ENCODE measurements at regions not wholly inside any gene's neighbourhood (a gene's known extent, or its start where the extent isn't known, plus 50 kb on each side); places are given as distances from the start of the nearest gene placed in this dataset.
"Not testable (repeated sequence)": the region's sequence is repeated elsewhere in the genome, so short reads cannot be mapped to it uniquely, and the experiment has no call there.

DNA sequence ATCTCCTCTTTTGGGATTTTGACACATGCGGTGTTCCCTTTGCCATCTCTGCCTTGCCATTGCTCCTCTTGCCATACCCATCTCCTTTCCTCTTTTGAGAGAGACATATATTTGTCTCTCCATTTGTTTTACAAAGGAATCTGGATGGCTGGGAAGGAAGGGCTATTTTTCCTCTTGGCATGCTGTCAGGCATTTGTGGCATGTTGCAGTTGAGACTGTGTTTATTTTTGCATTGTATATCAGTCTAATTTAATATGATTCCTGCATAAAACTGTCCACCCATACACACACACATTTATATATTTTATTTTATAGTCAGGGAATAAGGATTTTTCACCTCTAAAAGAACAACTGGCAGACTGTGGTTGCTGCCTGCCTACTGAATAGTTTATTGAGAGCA lies 1105.8 kb upstream of the SEMA6A start:
- no peak for DNase-seq

DNA sequence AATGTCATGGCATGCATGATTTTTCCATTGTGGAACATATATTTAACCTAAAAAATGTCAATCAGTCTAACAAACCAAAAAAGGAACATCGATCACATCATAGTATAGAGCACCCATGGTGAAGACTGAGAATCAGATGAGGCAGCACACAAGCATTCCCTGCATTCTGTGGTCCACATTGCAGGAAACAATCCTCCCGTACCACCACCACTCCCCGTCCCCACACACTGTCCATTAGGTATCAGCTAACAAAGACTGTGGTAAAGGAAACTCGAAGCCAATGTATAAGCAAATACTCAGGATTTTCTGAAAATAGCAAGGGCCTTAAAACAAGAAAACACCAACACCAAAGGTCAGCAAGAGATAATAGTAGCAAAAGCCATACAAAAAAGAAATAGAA lies 1104.4 kb upstream of the SEMA6A start:
- DNase-seq = no peak

DNA sequence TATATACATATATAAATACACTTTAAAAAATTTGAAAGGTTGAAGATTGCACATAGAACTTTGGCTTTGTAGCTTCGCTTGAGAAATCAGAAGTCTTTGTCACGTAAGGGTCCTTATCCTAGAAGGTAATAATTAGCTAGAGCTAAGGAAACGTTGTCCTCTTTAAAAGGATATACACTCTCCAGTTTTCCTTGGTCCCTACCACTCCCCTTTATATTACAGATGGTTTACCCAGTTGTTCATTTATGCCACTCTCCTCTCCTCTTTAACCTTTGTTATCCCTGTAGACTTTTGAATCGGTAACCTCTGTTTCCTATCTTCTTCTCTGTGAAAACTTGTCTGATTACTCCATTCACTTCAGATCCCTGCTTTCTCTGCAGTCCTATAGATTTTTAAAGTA lies 1101.0 kb upstream of the SEMA6A start:
- DNase-seq = no peak

DNA sequence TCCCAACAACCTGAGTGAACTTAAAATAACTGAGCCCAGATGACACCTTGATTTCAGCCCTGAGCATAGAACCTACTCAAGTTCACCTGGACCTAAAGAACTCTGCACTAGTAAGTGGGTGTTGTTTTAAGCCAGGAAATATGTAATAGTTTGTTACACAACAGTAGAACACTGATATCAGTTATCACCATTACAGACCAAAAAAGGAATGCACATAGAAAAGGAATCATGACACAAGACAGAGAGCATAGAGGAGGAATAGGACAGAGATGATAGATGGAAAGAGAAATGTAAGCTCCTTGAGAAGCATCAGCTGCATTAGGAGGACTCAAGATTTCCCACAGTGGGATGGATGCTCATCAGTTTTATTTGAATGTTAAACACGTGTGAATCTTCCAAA lies 1096.9 kb upstream of the SEMA6A start:
- no peak for DNase-seq

DNA sequence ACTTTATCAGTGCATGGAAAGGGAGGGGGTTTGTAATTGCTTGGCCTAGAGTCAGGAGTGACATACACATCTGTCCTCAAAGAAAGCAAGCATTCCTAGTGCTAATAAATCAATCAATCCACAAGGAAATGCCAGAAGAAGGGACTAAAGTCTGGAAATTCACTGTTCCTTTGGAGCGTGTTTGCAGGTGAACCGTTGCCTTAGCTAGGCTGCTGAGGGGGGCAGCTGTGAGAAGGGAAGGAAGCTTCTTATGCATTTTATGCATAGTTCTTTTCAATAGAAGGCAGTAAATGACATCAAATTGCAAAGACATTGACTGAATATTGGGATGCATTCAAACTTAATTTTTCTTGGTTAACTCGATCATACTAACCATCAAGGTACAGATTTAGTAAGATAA lies 1092.5 kb upstream of the SEMA6A start:
- no peak for DNase-seq

DNA sequence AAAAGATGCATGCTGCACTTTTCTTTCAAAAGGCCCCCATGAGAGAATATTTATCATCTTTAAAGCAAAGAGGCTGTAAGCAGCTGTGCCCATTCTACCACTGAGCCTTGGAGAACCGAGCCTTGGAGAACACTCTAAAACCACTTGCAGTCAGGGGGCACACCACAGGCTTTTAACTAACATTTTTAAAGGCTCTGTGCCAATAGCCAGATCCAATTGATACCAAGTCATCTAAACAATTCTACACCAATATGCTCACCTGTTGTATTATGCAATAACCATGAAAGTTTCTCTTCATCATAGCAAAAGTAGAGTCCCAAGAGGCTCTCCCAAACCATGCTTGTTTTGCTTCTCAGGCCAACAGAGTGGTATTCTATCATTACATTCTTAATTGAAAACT lies 1090.5 kb upstream of the SEMA6A start:
- DNase-seq = no peak

DNA sequence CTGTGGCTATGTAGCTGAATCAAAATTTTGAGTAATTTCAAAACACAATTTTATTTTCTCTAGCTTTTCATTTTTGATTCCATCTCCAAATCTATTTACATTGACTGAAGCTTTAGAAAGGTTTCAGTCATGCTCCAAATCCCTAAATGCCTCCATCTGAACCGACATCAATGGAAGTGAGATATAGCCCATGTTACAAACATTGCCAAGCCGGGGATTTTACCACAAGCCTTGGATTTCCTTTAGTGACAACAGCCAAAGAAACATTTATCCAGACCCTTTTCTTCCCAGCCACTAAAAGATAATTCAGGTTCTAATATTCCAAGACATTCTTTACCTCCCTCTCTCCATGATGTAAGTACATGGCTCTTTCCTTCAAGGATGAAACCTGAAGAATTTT lies 1087.7 kb upstream of the SEMA6A start:
- no peak for DNase-seq

DNA sequence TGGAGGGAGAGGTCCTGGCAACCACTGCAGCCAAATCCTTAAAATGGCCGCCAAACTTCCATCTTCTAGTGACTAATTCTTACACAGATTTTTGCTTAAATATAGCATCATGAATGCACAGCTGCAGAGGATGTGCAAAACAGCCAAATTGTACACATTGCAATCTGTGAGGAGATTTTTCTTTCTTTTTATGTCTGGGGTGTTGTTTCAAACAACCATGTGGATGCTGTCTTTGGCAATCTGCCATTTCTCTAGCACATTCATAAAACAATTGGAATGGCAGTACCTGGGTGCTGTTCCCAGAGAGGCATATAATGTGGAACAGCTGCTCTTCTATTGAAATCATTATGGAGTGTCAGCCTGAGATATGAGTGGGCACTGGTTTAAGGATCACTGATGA lies 1082.9 kb upstream of the SEMA6A start:
- peak; percentile 58 for DNase-seq

DNA sequence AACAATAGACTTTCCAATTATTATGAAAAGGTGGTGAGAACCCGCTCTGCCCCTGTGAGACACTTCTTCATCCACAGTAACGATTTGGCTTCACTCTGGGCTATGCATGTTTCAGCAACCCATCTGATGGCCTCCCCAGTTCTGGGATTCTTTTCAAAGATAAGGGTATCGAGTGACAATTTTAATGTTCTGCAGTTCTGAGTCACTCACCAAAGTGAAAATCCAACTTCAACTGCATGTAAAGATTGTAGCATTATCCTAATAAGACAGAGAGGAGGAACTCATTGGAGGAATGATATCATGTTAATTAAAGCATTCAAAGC lies 1078.3 kb upstream of the SEMA6A start:
- DNase-seq = no peak

DNA sequence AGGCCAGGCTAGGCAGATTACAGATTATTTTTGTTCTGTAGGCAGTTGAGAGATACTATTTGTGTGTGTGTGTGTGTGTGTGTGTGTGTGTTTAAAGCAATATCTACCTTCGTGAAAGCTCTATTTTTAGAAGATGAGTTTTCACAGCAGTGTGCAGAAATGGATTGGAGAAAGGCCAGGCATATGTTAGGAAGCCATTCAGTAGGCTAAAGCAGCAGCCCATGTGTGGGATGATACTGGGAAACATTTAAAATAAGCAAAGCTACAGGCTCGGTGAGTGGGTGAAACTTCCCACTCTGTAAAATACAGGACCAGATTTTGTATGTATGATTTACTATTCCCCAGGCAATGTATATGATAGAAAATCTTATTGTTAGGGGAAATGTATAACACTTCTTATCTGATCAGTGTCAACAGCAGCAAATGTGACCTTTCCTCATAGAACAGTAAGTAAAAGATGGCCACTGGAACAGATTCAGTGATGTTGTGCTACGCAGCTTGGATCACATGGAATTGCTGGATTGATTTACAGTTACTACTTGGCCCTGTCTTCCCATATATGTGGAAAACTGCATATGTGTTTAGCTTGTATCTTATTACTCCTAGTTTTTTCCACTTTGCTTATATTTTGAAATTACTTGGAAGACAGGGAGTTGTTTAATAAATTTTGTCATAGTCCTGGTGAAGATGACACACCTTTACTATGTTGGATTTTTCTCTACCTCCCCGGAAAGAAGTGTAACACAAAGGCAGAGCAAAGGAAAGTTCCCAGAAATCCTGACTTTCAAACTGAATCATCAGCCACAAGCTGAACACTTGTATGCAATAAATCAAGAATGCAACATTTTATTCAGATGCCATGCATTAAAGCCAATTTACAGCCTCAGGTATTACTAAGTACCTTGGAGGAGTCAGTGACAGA lies 1077.7 kb upstream of the SEMA6A start:
- no peak for DNase-seq

DNA sequence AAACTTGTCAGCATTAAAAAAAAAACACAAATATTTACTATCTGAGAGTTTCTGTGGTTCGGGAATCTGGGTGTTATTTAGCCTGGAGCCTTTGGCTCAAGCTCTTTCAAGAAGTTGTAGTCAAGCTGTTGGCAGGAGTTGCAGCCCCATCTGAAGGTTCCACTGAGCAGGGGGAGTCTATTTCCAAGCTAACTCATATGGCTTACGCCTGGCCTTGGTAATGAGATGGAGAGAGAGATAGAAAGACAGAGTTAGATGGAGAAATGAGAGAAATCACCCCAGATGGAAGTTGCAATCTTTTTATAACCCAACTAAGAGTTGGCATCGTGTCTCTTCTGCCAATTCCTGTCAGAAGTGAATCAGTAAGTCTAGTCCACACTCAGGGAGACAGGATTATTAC lies 1075.2 kb upstream of the SEMA6A start:
- no peak for DNase-seq

DNA sequence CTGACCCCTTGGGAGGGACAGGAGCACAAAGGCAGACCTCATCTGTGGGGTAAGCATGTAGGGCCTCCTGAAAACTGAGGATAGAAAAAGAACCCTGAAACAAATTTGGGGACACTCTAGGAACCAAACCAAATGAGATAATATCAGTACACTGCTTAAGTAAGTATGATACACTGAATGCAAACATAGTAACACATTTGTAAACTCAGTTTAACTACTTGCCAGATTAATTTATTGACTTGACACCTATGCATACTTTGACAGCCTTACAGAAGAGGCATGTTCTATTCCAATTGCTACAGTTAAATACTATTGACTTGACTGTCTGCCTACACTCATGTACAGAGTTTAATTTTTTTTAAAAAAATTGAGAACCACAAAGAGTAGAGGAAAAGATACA lies 1070.8 kb upstream of the SEMA6A start:
- no peak for DNase-seq

DNA sequence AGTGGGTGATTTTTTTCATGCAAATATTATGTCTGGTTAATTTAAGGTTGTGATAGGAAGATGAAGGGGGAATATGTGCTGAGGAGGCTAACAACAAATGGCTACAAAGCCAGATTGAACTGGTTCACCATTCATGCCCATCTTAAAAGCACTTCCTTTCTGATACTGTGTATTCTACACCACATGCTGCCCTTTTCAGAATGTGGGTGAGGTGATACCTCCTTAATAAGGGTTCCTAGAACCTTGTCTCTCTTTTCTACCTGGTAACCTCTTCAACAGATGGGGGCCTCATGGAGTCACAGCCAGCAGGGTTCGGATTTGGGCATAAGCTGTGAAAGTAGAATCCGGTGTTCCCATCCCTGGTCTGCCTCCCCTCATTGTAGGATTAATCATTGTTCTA lies 1064.0 kb upstream of the SEMA6A start:
- DNase-seq = no peak

DNA sequence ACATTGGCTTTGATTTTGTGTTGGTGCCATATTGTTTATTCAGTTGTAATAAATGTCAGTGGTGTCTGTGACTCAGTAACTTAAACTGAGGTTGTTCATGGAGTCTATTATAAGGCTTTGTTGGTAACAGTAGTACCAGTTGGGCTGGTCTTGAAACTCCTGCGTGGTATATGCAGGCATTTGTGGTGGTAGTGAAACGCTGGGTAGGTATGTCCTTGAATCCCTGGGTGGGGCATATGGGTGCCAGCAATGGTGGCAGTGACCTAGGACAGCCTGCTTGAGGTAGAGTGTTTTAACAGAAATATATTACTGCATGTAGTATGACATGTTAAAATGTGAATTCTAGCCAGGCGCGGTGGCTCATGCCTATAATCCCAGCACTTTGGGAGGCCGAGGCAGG lies 1058.5 kb upstream of the SEMA6A start:
- no peak for DNase-seq

DNA sequence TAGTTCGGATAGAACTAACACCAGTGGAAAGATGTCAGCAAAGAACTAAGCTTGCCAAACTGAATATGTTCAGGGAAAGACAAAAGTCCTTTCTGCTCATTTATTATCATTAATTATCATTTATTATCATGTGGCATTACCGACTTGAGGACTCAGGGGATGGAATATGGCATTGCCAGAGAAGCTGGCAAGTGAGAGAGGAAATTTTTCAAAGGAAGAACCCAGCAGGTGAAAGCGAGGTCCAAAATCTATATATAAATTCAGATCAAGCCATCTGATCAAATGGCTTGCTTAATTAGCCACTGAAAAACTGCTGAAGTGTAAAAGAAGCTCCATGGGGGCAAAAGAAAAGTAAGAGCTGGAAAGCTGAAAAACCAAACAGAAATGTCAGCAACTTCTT lies 1049.6 kb upstream of the SEMA6A start:
- DNase-seq = no peak

DNA sequence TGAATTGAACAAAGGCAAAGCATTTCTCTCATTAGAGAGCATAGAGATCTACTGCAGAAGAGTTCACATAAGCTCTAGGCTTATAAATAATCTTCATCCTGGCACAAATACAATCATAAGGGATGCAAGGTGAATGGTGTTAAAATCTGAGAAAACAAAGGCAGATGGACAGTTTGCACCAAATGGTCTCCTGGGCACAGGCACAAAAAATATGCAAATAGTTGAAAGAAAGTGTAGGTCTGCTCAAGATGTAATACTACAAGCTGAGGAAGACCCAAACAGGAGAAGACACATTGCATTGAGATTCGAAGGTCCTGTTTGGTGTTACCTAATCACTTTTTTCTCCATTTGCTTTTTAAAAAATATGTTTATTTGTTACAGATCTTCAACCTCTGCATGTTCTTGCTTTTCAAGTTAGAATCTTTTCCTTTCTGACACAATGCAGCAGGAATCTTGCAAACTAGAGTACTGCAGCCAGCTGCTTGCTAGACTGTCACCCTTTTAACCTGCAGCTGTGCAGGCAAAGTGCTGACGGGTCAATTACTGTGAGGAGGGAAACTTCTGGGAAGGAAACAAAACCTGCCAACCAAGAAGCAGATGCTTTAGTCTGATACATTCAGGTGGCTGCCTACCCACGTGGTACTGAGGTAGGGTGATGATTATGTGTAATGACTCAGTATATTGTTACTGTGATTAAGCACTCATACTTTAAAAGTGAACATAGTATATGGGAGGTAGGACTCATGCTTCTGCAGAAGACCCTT lies 1048.6 kb upstream of the SEMA6A start:
- DNase-seq = peak; percentile 51

DNA sequence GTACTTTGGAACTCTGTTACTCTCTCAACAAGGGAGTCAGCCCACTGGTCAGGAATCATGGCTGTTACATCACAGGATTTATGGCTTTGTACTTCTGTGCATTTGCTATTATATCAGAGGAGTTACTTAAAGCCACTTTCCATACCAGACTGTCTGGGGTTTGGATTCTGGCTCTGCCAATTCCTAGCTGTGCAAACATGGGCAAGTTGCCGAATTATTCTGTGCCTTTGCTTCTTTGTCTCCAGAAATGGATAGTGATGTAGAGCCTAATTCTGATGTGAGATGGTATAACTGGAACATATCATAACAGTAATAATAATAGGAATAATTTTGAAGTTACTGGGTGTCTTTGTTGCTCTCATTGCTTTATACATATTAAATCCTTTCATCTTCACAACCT lies 1047.3 kb upstream of the SEMA6A start:
- no peak for DNase-seq

DNA sequence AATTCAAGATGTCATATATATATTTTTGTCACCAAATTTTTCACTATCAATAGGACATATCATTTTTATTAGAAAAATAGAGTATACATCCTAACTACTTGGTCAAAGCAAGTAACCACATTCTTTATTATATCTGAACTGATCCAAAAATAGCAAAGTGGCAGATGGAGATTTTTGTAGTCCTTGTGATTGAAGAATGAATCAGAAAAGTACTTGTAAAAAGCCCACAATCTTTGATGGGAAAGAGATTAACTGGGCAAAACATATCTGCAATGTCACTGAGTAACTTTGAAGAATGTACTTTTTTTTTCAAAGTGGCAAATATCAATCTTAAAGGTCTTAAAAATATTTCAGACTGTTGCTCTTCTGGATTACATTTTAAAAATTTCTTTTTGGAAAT lies 1040.6 kb upstream of the SEMA6A start:
- no peak for DNase-seq

DNA sequence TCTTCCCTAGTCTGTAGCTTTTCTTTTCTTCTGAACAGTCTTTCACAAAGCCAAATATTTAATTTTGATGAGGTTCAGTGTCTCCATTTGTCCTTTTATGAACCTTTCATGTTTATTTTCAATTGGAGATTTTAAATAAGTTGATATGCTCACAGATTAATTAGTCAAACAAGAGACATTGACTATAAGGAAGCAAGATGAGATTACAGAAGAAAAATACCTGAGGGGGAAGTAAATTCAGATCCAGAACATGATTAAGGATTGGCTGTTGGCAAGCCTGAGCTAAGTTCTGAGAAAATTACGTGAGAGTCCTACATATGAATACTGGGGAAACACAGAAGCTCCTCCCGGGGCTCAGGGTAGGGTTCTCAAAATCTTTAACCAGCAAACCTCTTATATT lies 1039.8 kb upstream of the SEMA6A start:
- no peak for DNase-seq

DNA sequence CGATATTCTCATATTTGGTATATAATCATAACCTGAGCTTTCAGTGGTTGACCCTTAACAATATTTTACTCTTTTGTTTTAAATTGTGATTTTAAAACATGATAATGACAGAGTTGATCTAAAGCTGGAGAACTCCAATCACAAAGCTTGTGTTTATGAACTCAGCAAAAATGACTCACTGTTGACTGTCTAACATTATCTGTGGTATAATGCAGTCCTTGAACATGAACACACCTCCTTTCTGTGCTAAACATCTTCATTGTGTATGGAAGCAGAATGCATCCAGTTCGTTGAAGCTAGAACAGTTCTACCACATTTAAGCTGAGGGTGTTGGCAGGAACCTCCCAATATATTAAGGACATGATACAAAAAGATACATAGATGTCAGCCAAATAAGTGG lies 1030.2 kb upstream of the SEMA6A start:
- no peak for DNase-seq

DNA sequence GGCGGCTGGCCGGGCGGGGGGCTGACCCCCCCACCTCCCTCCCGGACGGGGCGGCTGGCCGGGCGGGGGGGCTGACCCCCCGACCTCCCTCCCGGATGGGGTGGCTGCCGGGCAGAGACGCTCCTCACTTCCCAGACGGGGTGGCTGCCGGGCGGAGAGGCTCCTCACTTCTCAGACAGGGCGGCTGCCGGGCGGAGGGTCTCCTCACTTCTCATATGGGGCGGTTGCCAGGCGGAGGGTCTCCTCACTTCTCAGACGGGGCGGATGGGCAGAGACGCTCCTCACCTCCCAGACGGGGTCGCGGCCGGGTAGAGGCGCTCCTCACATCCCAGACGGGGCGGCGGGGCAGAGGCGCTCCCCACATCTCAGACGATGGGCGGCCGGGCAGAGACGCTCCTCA lies 1025.2 kb upstream of the SEMA6A start:
- DNase-seq = not testable (repeated sequence)

DNA sequence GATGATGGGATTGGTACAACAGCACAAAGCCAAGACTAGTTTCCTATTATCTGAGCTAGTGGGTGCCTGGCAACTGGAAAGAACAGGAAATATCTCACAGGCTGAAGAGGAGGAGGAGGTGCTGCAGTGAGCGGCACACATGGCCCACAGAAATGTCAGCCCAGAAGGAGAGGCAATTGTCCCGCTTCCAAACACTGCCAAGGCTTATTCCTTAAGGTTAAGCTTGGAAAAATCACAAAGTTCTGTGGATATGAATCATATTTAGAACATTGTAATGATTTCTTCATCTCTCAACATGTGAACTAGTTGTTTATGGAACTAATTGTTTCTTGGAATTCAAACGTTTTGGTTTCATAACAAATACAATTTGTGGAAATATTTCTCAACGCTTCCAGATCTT lies 1019.5 kb upstream of the SEMA6A start:
- no peak for DNase-seq

DNA sequence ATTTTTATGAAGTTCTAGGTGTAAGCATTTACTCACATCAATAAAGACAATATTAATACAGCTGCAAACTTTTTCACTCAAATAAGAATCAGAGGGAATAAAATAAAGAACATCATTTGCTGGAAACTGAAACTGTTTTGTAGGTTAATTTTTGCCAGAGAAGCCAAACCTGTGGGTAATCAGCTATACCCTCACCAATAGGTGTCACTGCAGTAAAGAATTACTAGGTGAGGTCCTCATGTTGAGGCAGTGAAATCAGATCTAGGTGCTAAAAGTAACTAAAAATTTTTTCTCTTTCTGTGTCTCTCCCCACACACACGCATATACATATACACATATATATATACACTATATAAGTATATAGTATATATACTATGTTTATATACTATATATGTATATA lies 1016.3 kb upstream of the SEMA6A start:
- DNase-seq = no peak

DNA sequence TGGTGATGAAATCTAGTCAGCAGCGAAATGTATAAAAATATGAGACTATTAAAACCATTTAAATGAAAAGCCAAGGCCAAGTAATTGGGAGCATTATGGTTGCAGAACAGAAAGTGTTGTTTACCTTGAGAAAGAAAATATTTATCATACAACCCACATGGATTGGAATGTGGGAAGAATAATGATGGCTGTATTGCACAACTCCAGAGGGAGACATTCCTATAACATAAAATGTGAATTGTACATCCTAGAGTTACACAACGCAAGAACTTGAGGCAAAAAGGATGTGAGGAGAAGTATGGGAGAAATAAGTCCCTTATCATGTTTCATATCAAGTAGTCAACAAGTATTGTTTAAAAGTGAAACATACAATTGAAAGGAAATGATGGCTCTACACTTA lies 1014.0 kb upstream of the SEMA6A start:
- no peak for DNase-seq

DNA sequence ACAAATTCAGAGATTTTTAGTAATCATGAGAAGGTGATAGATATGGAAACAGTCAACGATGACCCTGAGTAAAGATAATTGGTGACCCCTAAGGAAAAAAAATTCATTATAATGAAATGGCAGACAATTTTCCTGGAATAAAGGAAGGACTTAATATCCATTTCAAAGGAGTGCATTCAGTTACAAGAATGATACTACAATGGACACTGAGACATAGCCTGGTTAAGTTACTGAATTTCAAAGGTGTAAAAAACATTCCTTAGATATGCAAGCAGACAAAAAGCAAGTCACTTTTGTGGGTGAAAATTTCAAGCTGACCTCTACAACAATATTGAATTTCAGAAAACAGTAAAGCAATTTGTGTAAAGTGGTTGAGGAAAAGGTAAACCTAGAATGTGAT lies 1012.5 kb upstream of the SEMA6A start:
- DNase-seq = no peak

Measured in NCI-H2171 (cell line).